Osteoblast (primary cell): ENCODE measurements at regions not wholly inside any gene's neighbourhood (a gene's known extent, or its start where the extent isn't known, plus 50 kb on each side); places are given as distances from the start of the nearest gene placed in this dataset.
"Not testable (repeated sequence)": the region's sequence is repeated elsewhere in the genome, so short reads cannot be mapped to it uniquely, and the experiment has no call there.

Source experiments
- DNase-seq: peaks from one replicate; pipeline ENCODE4 v3.0.0; 2011; ENCODE audit warnings: low spot score, mixed read lengths; ENCODE audit not compliant: insufficient read length; ENCODE audit errors: missing footprints
- H2AFZ ChIP-seq: 2 replicates; pipeline ENCODE4 v1.6.0; 2011; ENCODE audit warnings: mild to moderate bottlenecking, low read length
- H3K27ac ChIP-seq: 2 replicates; pipeline ENCODE4 v1.5.1; 2011; ENCODE audit warnings: mild to moderate bottlenecking, low read depth, low read length, moderate library complexity
- H3K27me3 ChIP-seq: 2 replicates; pipeline ENCODE4 v1.6.0; 2012; ENCODE audit warnings: mild to moderate bottlenecking, control low read depth, inconsistent platforms, low read length, moderate library complexity; ENCODE audit not compliant: insufficient read depth
- H3K36me3 ChIP-seq: 2 replicates; pipeline ENCODE4 v1.5.1; 2011; ENCODE audit warnings: mild to moderate bottlenecking, low read length, control low read depth, moderate library complexity; ENCODE audit not compliant: insufficient read depth
- H3K4me1 ChIP-seq: 2 replicates; pipeline ENCODE4 v1.5.1; 2011; ENCODE audit warnings: mild to moderate bottlenecking, low read length, control low read depth, moderate library complexity; ENCODE audit not compliant: insufficient read depth
- H3K4me2 ChIP-seq: 2 replicates; pipeline ENCODE4 v1.6.0; 2011; ENCODE audit warnings: mild to moderate bottlenecking, low read length; ENCODE audit not compliant: insufficient read depth
- H3K4me3 ChIP-seq: fragments of 200-600 bp; sonication (generic); 3 replicates; pipeline ENCODE4 v1.5.1; 2012; ENCODE audit warnings: mild to moderate bottlenecking, low read length, inconsistent platforms; ENCODE audit not compliant: insufficient read depth
- H3K79me2 ChIP-seq: 2 replicates; pipeline ENCODE4 v1.6.0; 2012; ENCODE audit warnings: mild to moderate bottlenecking, low read length, control low read depth, inconsistent platforms; ENCODE audit not compliant: insufficient read depth
- H3K9me3 ChIP-seq: 2 replicates; pipeline ENCODE4 v1.5.1; 2011; ENCODE audit warnings: low read depth, low read length, control low read depth
- H4K20me1 ChIP-seq: 2 replicates; pipeline ENCODE4 v1.6.0; 2012; ENCODE audit warnings: mild to moderate bottlenecking, low read length, control low read depth; ENCODE audit not compliant: insufficient read depth

GRCh38 chr10:46730729-46731128 lies 151.8 kb downstream of the SYT15 start:
- H3K9me3 ChIP-seq, H3K27me3 ChIP-seq, H3K36me3 ChIP-seq, H2AFZ ChIP-seq, H4K20me1 ChIP-seq, H3K4me2 ChIP-seq, H3K4me3 ChIP-seq, H3K27ac ChIP-seq, H3K4me1 ChIP-seq, H3K79me2 ChIP-seq, DNase-seq: not testable (repeated sequence)

DNA sequence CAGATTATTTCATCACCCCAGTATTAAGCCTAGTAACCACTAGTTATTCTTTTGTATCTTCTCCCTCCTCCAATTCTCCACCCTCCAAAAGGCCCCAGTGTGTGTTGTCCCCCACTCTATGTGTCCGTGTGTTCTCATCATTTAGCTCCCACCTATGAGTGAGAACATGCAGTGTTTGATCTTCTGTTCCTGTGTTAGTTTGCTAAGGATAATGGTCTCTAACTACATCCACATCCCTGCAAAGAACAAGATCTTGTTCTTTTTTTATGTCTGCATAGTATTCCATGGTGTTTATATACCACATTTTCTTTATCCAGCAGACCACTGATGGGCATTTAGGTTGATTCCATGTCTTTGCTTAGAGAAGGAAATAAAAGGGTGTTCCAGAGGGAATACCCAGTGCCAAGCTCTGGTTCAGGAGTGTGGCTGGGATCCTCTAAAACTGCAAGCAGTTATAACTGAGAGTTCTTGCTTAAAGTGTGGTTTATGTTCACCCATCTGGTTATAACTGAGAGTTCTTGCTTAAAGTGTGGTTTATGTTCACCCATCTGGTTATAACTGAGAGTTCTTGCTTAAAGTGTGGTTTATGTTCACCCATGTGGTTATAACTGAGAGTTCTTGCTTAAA lies 154.8 kb downstream of the SYT15 start:
- DNase-seq, H3K79me2 ChIP-seq, H3K36me3 ChIP-seq, H3K9me3 ChIP-seq, H4K20me1 ChIP-seq, H3K4me1 ChIP-seq, H3K27ac ChIP-seq, H2AFZ ChIP-seq, H3K4me3 ChIP-seq, H3K27me3 ChIP-seq, H3K4me2 ChIP-seq: not testable (repeated sequence)

- H3K9me3 ChIP-seq, H3K4me1 ChIP-seq, H3K4me2 ChIP-seq, H3K4me3 ChIP-seq, H3K27me3 ChIP-seq, H3K27ac ChIP-seq, H3K79me2 ChIP-seq, H2AFZ ChIP-seq, DNase-seq, H3K36me3 ChIP-seq, H4K20me1 ChIP-seq: not testable (repeated sequence)
Observed at GRCh38 chr10:46734262-46734642, 155.3 kb downstream of the SYT15 start.

DNA sequence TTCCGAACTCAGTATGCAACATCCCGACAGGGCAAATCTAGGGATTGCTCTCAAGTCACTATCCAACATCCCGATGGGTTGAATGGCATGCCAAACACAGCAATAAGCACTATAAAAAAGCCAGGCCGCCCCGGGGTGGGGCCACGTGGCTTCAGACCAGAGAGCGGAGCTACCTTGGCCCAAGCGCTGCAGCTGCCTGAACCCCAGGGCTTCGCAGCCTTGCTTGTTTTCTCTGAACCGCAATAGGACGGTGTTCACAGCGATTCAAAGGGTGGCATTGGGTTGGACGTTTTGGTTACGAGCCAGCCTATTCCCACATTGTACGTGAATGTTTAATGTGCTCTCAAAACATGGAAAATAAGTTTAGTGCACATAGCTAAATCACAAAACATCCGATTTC lies 161.0 kb downstream of the SYT15 start:
- H3K9me3 ChIP-seq, H3K36me3 ChIP-seq, H3K27ac ChIP-seq, DNase-seq, H3K27me3 ChIP-seq, H3K79me2 ChIP-seq, H2AFZ ChIP-seq, H3K4me3 ChIP-seq, H4K20me1 ChIP-seq, H3K4me1 ChIP-seq, H3K4me2 ChIP-seq: not testable (repeated sequence)

DNA sequence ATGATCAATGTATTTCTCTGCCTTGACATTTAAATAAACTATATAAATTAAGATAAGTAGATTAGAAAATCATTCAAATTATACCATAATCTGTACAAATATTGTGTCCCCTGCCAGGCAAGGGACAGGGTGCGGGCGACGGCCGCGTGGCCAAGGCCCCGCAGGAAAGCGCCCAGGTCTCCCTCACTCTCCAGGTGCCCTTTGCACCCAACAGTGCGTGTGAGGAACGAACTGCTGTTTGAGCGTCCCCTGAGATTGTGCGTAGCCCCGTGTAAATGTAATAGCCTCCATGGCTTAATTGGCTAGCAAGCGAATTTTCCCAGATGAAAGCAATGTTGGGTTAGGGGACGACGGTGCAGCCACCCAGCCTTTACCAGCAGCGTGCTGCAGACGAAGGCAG lies 161.4 kb downstream of the SYT15 start:
- not testable (repeated sequence) for H2AFZ ChIP-seq, H3K27ac ChIP-seq, H3K4me3 ChIP-seq, H3K4me2 ChIP-seq, H4K20me1 ChIP-seq, H3K79me2 ChIP-seq, H3K9me3 ChIP-seq, H3K36me3 ChIP-seq, H3K4me1 ChIP-seq, DNase-seq, H3K27me3 ChIP-seq

- H4K20me1 ChIP-seq, H3K4me1 ChIP-seq, H3K4me3 ChIP-seq, H3K27ac ChIP-seq, H3K36me3 ChIP-seq, H3K79me2 ChIP-seq, H3K4me2 ChIP-seq, DNase-seq, H3K9me3 ChIP-seq, H2AFZ ChIP-seq, H3K27me3 ChIP-seq: not testable (repeated sequence)
Observed at GRCh38 chr10:46749003-46749402, 162.2 kb upstream of the PTPN20 start.

- not testable (repeated sequence) for H3K36me3 ChIP-seq, H3K4me3 ChIP-seq, H3K9me3 ChIP-seq, H4K20me1 ChIP-seq, DNase-seq, H3K4me1 ChIP-seq, H2AFZ ChIP-seq, H3K4me2 ChIP-seq, H3K27ac ChIP-seq, H3K27me3 ChIP-seq, H3K79me2 ChIP-seq
Observed at GRCh38 chr10:46749470-46749869, 161.8 kb upstream of the PTPN20 start.

GRCh38 chr10:46753763-46754162 lies 157.5 kb upstream of the PTPN20 start:
- not testable (repeated sequence) for H3K4me2 ChIP-seq, H3K36me3 ChIP-seq, H3K4me1 ChIP-seq, DNase-seq, H3K4me3 ChIP-seq, H2AFZ ChIP-seq, H3K9me3 ChIP-seq, H4K20me1 ChIP-seq, H3K27ac ChIP-seq, H3K27me3 ChIP-seq, H3K79me2 ChIP-seq

DNA sequence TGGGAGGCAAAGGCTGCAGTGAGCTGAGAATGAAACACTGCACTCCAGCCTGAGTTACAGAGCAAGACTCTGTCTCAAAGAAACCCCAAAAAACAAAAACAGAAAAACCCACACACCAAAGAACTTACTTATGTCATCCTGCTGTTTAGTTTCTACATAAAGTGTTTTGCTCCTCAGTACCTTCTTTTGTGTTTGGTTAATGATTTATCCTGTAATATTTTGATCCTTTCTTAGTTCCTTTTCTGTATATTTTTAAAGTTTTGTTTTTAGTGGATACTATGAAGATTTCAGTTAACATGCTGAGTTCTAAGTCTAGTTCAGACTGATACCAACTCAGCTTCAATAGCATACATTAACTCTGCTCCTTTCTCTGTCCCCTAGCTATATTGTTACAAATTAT lies 149.8 kb upstream of the PTPN20 start:
- H3K27me3 ChIP-seq, H3K4me1 ChIP-seq, H3K36me3 ChIP-seq, H3K4me2 ChIP-seq, DNase-seq, H3K9me3 ChIP-seq, H3K79me2 ChIP-seq, H3K4me3 ChIP-seq, H2AFZ ChIP-seq, H4K20me1 ChIP-seq, H3K27ac ChIP-seq: not testable (repeated sequence)
